ENCODE measurements at regions not wholly inside any gene's neighbourhood (a gene's known extent, or its start where the extent isn't known, plus 50 kb on each side); places are given as distances from the start of the nearest gene placed in this dataset.

DNA sequence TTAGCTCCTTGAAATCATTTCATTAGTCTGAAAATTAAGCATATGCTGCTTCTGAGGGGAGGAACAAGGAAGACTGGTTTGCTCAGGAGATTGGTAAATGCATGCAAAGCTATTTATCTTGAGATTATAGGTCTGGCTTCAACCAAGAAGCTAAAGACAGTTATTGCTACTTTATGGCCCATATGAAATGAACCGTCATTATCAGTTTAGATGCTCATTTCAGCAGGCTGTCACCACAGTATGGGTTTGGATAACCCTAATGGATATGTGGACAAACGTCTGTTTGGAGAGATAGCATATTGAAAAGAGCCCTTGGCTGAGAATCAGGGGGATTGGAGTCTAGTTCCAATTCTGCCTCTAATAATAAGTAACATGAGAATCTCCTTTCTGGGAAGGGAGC lies 922.6 kb downstream of the TUSC7 start:
- Mint-ChIP-seq H3K9me3 (peaks cover 0 to 20% of the 10 kb centered on the region in 2 donors), H3K36me3 (no peaks in the 10 kb centered on the region), H3K27ac (no peak overlapping the region)
- DNase-seq (ENCODE audit: low spot score in 2 of 2): no peak
- ATAC-seq: no peak

DNA sequence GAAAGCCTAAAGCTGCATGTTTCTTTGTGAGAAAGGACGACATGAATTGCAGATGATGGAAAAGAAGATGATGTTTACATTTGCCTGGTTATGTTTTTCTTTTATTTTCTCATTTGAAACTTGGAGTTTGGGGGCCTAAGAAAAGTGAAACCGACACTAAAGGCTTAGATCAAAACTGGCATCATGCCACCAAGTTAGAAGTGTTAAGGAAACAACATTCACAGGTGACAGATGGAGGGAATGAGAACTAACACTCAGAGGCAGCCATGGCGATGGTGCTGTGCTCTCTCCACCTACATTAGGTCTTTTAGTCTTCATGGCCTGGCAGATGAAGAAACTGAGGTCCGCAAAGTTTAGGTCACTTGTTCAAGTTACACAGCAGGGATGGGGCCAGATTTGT lies 923.6 kb downstream of the TUSC7 start:
- H3K27ac Mint-ChIP-seq: no peak overlapping the region
- peaks cover 4 to 20% of the 10 kb centered on the region in 2 donors for H3K9me3 Mint-ChIP-seq
- ATAC-seq (no peak), DNase-seq (ENCODE audit: low spot score in 2 of 2) (no peak)
- no peaks in the 10 kb centered on the region for H3K36me3 Mint-ChIP-seq

DNA sequence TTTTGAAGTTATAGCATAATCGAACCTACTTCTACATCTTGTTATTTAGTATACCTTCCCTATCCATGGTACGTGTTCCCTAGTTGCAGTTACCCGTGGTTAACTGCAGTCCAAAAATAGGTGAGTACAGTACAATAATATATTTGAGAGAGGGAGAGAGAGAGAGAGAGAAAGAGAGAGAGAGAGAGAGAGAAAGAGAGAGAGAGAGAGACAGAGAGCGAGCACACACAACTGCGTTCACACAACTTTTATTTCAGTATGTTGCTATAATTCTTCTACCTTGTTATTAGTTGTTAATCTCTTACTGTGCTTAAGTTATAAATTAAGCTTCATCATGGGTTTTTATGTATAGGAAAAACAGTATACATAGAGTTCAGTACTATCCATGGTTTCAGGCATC lies 928.1 kb downstream of the TUSC7 start:
- ATAC-seq (no peak), DNase-seq (ENCODE audit: low spot score in 2 of 2) (no peak)
- Mint-ChIP-seq H3K9me3 (peaks cover 4 to 17% of the 10 kb centered on the region in 2 donors), H3K27ac (no peak overlapping the region), H3K36me3 (no peaks in the 10 kb centered on the region)

DNA sequence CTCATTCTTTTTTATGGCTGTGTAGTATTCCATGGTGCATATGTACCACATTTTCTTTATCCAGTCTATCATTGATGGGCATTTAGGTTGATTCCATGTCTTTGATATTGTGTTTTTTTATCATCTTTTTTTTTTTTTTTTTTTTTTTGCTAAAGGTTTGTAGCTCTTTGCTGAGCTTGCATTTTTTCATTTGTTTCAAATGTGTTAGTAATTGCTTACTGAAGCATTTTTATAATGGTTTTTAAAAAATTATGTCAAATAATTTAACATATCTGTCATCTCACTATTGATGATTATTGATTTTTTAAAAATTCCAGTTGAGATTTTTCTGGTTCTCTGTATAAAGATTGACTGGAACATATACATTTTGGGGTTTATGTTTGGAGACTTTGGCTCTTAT lies 934.6 kb downstream of the TUSC7 start:
- Mint-ChIP-seq H3K9me3 (peaks cover 15 to 16% of the 10 kb centered on the region in 2 donors), H3K36me3 (peaks cover 0 to 6% of the 10 kb centered on the region in 2 donors), H3K27ac (no peak overlapping the region)
- ATAC-seq (no peak), DNase-seq (ENCODE audit: low spot score in 2 of 2) (no peak)

DNA sequence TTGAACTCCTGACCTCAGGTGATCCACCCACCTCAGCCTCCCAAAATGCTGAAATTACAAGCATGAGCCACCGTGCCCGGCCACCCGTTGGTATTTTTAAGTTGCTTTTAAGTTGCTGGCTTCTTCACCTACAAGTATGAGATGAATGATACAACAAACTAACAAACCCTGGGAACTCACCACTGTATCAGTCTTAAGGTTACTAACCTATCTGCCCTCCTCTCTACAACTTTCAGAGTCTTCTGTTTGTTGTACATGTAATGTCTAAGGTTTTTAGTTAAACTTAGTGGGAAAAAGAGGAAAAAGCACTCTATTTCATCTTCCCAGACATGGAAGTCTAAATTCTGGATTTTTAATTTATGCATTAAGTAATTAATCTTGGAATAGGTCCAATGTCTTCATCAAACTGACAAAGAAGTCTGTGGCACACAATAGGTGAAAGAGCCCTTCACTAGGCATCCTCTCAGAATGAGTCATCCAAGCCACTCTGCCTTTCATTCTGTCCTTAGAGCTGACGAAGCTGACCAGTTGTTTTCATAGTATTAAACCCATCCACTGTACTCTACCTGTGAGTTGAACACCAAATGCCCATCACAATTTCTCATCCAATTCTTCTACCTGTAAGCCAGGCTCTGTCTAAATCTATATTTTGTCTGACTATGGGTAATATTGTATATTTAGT lies 936.1 kb downstream of the TUSC7 start:
- peaks cover 15 to 16% of the 10 kb centered on the region in 2 donors for H3K9me3 Mint-ChIP-seq
- H3K36me3 Mint-ChIP-seq: peaks cover 0 to 6% of the 10 kb centered on the region in 2 donors
- no peak overlapping the region for H3K27ac Mint-ChIP-seq
- no peak for ATAC-seq
- DNase-seq (ENCODE audit: low spot score in 2 of 2): no peak

DNA sequence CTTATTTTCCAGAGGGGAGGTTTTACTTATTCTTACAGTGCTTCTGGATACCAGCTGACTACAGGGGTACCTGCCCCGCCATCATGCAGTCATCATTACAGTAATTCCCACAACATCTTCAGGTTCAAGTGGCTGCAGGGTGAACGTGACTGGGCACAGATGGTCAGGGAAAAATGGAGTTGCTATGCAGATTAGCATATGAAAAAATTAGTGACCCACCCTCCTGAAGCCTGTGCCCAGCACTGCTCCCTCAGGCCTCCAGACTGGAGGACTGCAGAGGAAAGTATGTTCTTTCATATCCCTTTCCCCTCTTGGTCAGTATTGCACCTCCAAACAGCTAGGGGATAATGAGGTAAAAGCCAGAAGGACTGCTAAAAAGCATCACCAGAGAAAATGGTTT lies 937.9 kb downstream of the TUSC7 start:
- no peak for DNase-seq (ENCODE audit: low spot score in 2 of 2)

DNA sequence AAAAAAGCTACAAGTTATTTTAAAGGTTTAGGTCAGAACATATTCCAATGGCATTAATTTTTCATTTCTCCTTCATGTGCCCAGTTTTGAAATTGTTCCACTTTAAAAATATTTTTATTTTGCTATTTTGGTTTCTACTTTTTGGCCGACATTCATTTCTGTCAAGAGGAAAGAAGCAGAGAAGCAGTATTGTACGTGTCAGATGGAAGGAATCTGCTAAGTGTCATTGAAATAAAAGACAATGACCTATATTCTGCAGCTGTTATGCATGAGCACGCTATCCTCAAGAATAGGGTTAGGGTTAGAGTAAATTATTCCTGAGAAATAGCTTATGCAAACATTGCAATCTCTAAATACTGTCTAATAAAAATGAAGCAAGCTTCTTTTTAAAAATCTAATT lies 941.7 kb downstream of the TUSC7 start:
- Mint-ChIP-seq H3K36me3 (no peaks in the 10 kb centered on the region), H3K9me3 (peaks cover 9 to 10% of the 10 kb centered on the region in 2 donors), H3K27ac (no peak overlapping the region)
- DNase-seq (ENCODE audit: low spot score in 2 of 2) (no peak), ATAC-seq (no peak)

More for the DNA sequence above, 937.9 kb downstream of the TUSC7 start:
- ATAC-seq: no peak
- Mint-ChIP-seq H3K9me3 (peaks cover 8 to 16% of the 10 kb centered on the region in 2 donors), H3K36me3 (peaks cover 0 to 6% of the 10 kb centered on the region in 2 donors), H3K27ac (no peak overlapping the region)

DNA sequence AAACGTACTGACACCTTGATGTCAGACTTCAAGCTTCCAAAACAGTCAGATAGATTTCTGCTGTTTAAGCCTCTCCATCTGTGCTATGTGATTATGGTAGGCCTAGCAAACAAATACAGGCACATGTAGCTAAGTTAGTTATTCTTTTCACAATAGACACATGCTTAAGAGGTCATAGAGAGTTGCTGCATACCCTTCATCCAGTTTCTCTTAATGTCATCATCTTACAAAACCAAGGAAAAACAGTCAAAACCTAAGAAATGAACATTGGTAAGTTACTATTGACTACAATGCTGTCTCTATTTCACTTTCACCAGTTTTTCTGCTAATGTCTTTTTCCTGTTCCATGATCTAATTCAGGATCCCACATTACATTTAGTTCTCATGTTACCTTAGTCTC lies 946.8 kb downstream of the TUSC7 start:
- DNase-seq (ENCODE audit: low spot score in 2 of 2) (no peak), ATAC-seq (no peak)
- no peak overlapping the region for H3K27ac Mint-ChIP-seq
- peaks cover 14% of the 10 kb centered on the region in 2 donors for H3K9me3 Mint-ChIP-seq
- no peaks in the 10 kb centered on the region for H3K36me3 Mint-ChIP-seq

DNA sequence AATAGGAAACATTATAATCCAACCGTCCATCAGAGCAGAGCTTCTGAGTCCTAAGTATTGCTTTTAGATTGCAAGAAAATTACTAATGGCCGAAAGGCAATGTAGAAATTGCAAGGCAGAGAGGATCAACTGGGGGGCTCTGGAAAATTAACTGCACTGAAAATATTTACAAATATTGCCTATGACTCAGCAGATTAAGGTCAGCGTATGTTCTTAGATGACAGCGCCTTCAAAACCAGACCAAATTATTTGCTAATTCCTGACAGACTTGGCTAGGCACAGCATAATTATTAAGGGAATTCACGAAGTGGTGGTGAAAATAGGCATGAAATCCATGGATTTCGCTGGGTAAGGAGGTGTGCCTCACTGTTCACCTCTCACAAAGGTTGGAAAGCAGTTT lies 947.7 kb downstream of the TUSC7 start:
- ATAC-seq: no peak
- no peak for DNase-seq (ENCODE audit: low spot score in 2 of 2)
- Mint-ChIP-seq H3K36me3 (no peaks in the 10 kb centered on the region), H3K9me3 (peaks cover 14% of the 10 kb centered on the region in 2 donors), H3K27ac (no peak overlapping the region)

DNA sequence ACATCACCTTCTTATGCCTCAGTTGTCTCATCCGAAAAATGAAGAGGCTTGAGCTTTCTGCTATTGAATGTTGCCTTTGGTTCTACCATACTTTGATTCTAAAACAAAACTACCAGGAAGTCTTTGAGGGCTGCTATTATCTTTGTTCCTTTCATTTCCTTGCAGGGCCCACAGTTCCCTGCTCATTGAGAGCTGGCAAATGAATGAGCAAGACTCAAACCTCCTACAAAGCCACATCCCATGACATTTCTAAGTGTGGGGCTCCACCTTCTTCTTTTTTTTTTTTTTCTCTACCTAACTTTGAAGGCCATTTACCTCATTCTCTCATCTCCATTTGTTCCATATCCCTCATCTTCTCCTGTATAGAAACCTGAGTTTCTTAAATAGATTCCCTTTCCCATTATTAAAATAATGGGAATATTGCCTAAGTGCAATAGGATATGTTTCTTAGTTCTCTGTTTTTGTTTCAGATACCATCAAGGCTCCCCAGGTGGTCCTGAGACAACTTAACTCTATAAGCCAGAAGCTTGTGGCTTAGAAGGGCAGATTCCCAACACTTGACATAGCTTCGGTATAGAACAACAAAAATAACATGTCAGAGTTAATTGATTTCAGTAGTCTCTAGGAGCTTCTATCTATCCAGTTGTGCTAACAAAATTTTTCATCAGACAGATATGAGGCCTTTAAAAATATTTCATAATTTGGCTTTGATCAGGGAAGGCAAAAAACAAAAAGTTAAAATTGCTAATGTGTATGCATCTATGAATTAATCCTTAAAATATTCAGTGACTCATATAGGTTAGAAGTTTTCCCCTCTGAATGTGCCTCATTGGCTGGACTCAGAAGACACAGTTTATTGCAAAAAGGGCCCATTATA lies 951.6 kb downstream of the TUSC7 start:
- DNase-seq (ENCODE audit: low spot score in 2 of 2) (no peak), ATAC-seq (no peak)
- H3K9me3 Mint-ChIP-seq: peaks cover 22 to 24% of the 10 kb centered on the region in 2 donors
- H3K27ac Mint-ChIP-seq: no peak overlapping the region
- no peaks in the 10 kb centered on the region for H3K36me3 Mint-ChIP-seq

DNA sequence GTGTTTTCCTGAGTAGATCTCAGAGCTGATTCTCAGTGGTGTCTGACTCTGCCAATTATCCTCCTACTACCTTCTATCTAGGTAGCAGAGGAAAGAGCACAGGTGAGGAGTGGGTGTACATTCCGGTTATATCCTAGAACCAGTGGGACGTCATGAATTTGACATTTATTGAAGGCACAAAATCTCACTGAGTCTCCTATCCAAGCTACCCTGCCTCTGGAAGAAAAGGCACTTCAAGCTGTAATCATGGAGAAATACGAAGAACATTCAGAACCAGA lies 952.2 kb downstream of the TUSC7 start:
- no peak for ATAC-seq
- Mint-ChIP-seq H3K27ac (no peak overlapping the region), H3K9me3 (peaks cover 22 to 24% of the 10 kb centered on the region in 2 donors), H3K36me3 (no peaks in the 10 kb centered on the region)
- DNase-seq (ENCODE audit: low spot score in 2 of 2): no peak

DNA sequence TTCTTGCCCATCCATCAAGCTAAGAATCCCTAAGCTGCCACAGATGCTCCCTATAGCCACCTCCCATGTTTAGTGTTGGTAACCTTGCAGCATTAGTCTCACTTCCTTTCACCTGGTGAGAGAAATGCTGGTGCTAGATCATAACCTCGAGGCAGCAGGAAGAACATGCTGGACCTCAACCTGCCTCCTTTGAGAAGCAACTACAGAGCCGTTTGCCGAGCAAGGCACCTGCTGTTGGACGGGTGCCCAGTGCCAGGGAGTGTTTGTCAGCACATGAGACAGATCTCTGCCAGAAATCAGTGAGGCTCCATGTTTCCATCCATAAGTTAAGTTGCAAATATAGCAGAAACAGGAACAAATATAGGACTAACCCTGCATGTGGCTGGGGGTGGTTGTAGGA lies 955.7 kb downstream of the TUSC7 start:
- H3K9me3 Mint-ChIP-seq: peaks cover 20 to 29% of the 10 kb centered on the region in 2 donors

DNA sequence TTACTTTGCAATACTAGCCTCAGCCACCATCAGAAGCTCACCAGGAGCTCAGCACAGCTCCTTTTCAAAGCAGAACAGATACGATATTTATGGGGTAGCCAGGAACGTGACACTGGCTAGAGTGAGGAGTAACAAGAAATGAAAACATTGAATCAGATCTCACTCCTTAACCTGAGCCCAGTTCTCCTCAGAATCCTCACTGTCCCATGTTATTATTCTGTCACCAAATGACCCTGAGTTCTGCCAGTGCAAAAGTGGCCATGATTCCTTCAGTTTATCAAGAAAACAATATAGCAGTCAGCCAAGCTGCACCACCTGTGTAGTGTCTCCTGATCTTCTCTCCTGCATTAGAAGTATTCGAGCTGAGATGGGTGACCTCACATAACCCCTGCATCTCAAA lies 956.7 kb downstream of the TUSC7 start:
- H3K27ac Mint-ChIP-seq: no peak overlapping the region
- no peak for DNase-seq (ENCODE audit: low spot score in 2 of 2)
- H3K36me3 Mint-ChIP-seq: no peaks in the 10 kb centered on the region
- ATAC-seq: no peak
- peaks cover 27 to 36% of the 10 kb centered on the region in 2 donors for H3K9me3 Mint-ChIP-seq

More for the DNA sequence above, 955.7 kb downstream of the TUSC7 start:
- ATAC-seq (no peak), DNase-seq (ENCODE audit: low spot score in 2 of 2) (no peak)
- Mint-ChIP-seq H3K27ac (no peak overlapping the region), H3K36me3 (no peaks in the 10 kb centered on the region)

DNA sequence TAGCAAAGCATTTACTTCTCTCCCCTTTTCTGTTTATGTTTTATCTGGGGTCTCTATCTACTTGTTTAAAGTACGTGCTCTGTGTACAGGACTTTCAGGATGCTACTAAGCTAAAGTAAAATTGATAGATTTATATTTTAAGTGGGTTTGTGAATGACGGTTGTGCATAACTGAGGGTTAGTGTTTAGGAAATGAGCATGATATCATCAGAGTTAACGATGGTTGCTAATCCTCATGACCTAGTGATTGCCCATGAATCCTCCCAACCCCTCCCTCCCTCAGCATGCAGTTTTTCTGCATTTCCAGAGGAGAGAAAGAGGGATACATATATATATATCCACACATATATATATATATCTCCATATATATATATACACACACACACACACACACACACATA lies 957.2 kb downstream of the TUSC7 start:
- peaks cover 27 to 36% of the 10 kb centered on the region in 2 donors for H3K9me3 Mint-ChIP-seq
- H3K27ac Mint-ChIP-seq: no peak overlapping the region
- no peaks in the 10 kb centered on the region for H3K36me3 Mint-ChIP-seq
- no peak for DNase-seq (ENCODE audit: low spot score in 2 of 2)
- ATAC-seq: no peak

DNA sequence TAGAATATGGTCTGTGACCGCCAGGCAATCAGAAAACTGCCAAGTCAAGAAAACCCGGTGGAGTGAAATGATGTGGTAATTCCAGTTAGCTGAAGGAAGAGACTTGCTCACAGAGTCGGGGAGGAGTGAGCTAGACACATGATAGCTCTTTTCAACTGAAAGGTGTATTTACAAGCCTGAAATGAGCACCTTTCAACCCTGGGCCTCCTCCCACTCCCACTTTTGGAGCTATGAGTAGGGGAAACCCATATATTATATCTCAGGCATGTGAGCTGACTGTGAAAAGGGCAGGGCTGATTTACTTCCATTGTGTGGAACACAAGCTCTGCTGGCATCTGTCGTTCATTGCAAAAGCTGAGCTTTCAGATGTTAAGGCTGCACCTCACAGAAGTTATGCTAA lies 960.2 kb downstream of the TUSC7 start:
- Mint-ChIP-seq H3K9me3 (peaks cover 18 to 29% of the 10 kb centered on the region in 2 donors), H3K27ac (no peak overlapping the region), H3K36me3 (no peaks in the 10 kb centered on the region)
- DNase-seq (ENCODE audit: low spot score in 2 of 2) (no peak), ATAC-seq (no peak)

DNA sequence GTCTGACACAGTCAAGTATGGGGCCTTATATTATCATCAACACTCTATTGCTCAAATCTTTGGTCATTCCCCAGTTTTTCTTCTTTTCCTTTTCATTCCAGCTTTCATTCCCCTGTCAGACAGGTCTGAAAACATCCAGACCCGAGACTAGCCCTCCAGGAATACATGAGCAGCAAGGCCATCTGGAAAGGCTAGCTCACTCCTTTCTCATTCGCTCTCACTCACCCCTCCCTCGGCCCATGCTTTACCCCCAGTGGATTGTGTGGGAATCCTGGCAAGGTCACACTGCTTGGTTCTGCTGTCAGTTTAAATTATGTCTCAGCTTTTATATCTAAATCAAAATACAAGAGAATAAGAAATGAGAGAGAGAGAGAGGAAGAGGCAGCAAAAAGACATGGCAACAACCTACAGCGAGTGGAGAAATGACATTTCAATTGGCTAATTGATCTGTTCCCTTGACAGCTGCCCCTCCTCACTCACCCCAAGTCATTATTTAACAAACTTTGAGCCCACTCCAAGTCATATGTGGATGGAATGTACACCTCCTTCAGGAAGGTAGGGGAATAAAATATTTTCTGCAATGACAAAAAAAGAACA lies 962.2 kb downstream of the TUSC7 start:
- no peak for ATAC-seq
- no peaks in the 10 kb centered on the region for H3K36me3 Mint-ChIP-seq

DNA sequence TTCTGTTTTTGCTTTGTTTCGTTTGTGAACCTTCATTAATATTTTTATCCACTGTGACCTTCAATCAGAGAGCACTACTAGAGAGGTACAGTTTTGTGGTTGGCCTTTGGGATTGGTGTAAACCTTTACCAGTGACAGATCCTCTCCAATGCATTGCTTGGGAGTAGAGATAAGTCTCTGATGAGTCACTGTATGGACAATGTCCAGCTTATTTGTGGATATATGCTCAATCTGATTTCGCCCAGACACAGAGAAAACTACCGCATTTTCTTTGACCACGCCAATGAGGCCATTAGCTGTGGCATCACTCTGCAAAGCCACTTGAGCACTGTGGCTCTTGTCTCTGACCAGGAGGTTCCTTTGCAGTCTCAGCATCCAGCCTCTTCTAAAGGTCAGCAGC lies 964.7 kb downstream of the TUSC7 start:
- Mint-ChIP-seq H3K9me3 (peaks cover 9 to 21% of the 10 kb centered on the region in 2 donors), H3K27ac (no peak overlapping the region), H3K36me3 (no peaks in the 10 kb centered on the region)
- ATAC-seq (no peak), DNase-seq (ENCODE audit: low spot score in 2 of 2) (no peak)

More for the DNA sequence above, 962.2 kb downstream of the TUSC7 start:
- H3K9me3 Mint-ChIP-seq: peaks cover 9 to 27% of the 10 kb centered on the region in 2 donors
- no peak overlapping the region for H3K27ac Mint-ChIP-seq
- no peak for DNase-seq (ENCODE audit: low spot score in 2 of 2)

Data from activated naive CD4-positive, alpha-beta T cell treated with anti-CD3 and anti-CD28 coated beads, Interleukin-2, amount 50 U/mL, for 72 hours (primary cell).